ENCODE measurements at regions not wholly inside any gene's neighbourhood (a gene's known extent, or its start where the extent isn't known, plus 50 kb on each side); places are given as distances from the start of the nearest gene placed in this dataset.
A peak's percentile ranks its signal among the peaks of the same experiment; 100 is the strongest.

GRCh38 chr9:573691-574410 lies 267.6 kb upstream of the DMRT1 start:
- no peak for TF ChIP-seq EZH2phosphoT487 (IDR thresholded peaks at IDR 0.05)
- TF ChIP-seq CTCF (IDR thresholded peaks at IDR 0.05) = no peak
- TF ChIP-seq EZH2 (IDR thresholded peaks at IDR 0.05) = no peak
- peak overlapping the region; percentile 68 for H2AFZ ChIP-seq (replicated peaks)
- H3K27me3 ChIP-seq = no peaks in the 10 kb centered on the region
- peaks cover 11% of the 10 kb centered on the region for H3K4me1 ChIP-seq
- peaks cover 5% of the 10 kb centered on the region for H3K79me2 ChIP-seq (ENCODE audit: low read depth)
- H3F3A ChIP-seq (ENCODE audit: low read depth) = peaks cover 11% of the 10 kb centered on the region
- Mint-ChIP-seq H3K27me3 (ENCODE audit: insufficient read depth, low read depth) (peaks cover 2% of the 10 kb centered on the region), H3K36me3 (peaks cover 2% of the 10 kb centered on the region), H3K4me3 (no peak overlapping the region), H3K4me1 (peaks cover 23% of the 10 kb centered on the region), H3K27ac (peak overlapping the region; percentile 97), H3K9me3 (peaks cover 3% of the 10 kb centered on the region)
- no peaks in the 10 kb centered on the region for H4K20me1 ChIP-seq (ENCODE audit: low read depth)
- H3K27ac ChIP-seq = peak overlapping the region; percentile 81
- H3K36me3 ChIP-seq = no peaks in the 10 kb centered on the region
- H3K4me3 ChIP-seq = no peak overlapping the region
- H3K9me3 ChIP-seq (ENCODE audit: low read depth) = no peaks in the 10 kb centered on the region
- H3K9ac ChIP-seq = no peak overlapping the region
- peak; percentile 43 for DNase-seq (ENCODE audit: low spot score)
- peak overlapping the region; percentile 68 for H3K4me2 ChIP-seq

- H3K79me2 ChIP-seq (ENCODE audit: low read depth) = peaks cover 5% of the 10 kb centered on the region
- Mint-ChIP-seq H3K4me3 (no peak overlapping the region), H3K27ac (no peak overlapping the region), H3K36me3 (peaks cover 7% of the 10 kb centered on the region), H3K4me1 (peaks cover 18% of the 10 kb centered on the region), H3K9me3 (peaks cover 7% of the 10 kb centered on the region), H3K27me3 (ENCODE audit: insufficient read depth, low read depth) (peaks cover 2% of the 10 kb centered on the region)
- no peak overlapping the region for H2AFZ ChIP-seq (replicated peaks)
- DNase-seq (ENCODE audit: low spot score) = no peak
- no peaks in the 10 kb centered on the region for H3K36me3 ChIP-seq
- no peak overlapping the region for H3K27ac ChIP-seq
- H3F3A ChIP-seq (ENCODE audit: low read depth) = peaks cover 11% of the 10 kb centered on the region
- H3K9me3 ChIP-seq (ENCODE audit: low read depth) = no peaks in the 10 kb centered on the region
- no peak overlapping the region for H3K9ac ChIP-seq
- H4K20me1 ChIP-seq (ENCODE audit: low read depth) = no peaks in the 10 kb centered on the region
- TF ChIP-seq EZH2phosphoT487 (IDR thresholded peaks at IDR 0.05) (no peak), EZH2 (IDR thresholded peaks at IDR 0.05) (no peak), CTCF (IDR thresholded peaks at IDR 0.05) (no peak)
- H3K27me3 ChIP-seq = no peaks in the 10 kb centered on the region
- H3K4me3 ChIP-seq = no peak overlapping the region
- no peak overlapping the region for H3K4me2 ChIP-seq
- peaks cover 11% of the 10 kb centered on the region for H3K4me1 ChIP-seq
Measured at GRCh38 chr9:575139-575538, 266.4 kb upstream of the DMRT1 start.

GRCh38 chr9:580652-581342 lies 260.7 kb upstream of the DMRT1 start:
- no peaks in the 10 kb centered on the region for H3K9me3 ChIP-seq (ENCODE audit: low read depth)
- H3K4me3 ChIP-seq = no peak overlapping the region
- no peak for TF ChIP-seq EZH2 (IDR thresholded peaks at IDR 0.05)
- DNase-seq (ENCODE audit: low spot score) = no peak
- H3K79me2 ChIP-seq (ENCODE audit: low read depth) = no peaks in the 10 kb centered on the region
- no peaks in the 10 kb centered on the region for H4K20me1 ChIP-seq (ENCODE audit: low read depth)
- no peak overlapping the region for H3K27ac ChIP-seq
- H3K27ac Mint-ChIP-seq = no peak overlapping the region
- H3K9me3 Mint-ChIP-seq = peaks cover 9% of the 10 kb centered on the region
- peaks cover 2% of the 10 kb centered on the region for H3K27me3 Mint-ChIP-seq (ENCODE audit: insufficient read depth, low read depth)
- no peaks in the 10 kb centered on the region for H3K36me3 ChIP-seq
- H3K9ac ChIP-seq = no peak overlapping the region
- no peaks in the 10 kb centered on the region for H3F3A ChIP-seq (ENCODE audit: low read depth)
- no peaks in the 10 kb centered on the region for H3K4me1 ChIP-seq
- H3K27me3 ChIP-seq = no peaks in the 10 kb centered on the region
- H3K36me3 Mint-ChIP-seq = peaks cover 7% of the 10 kb centered on the region
- H2AFZ ChIP-seq (replicated peaks) = no peak overlapping the region
- no peak overlapping the region for H3K4me3 Mint-ChIP-seq
- no peak overlapping the region for H3K4me2 ChIP-seq
- H3K4me1 Mint-ChIP-seq = no peaks in the 10 kb centered on the region
